CD4-positive, alpha-beta T cell treated with Interleukin-15 for 1 hour (primary cell): ENCODE measurements at regions not wholly inside any gene's neighbourhood (a gene's known extent, or its start where the extent isn't known, plus 50 kb on each side); places are given as distances from the start of the nearest gene placed in this dataset.
A peak's percentile ranks its signal among the peaks of the same experiment; 100 is the strongest.

Source experiments
- DNase-seq: peaks from one replicate; pipeline ENCODE4 v3.0.0-alpha.2; 2020

GRCh38 chr6:105753207-105753606 lies 332.9 kb upstream of the PRDM1 start:
- DNase-seq = no peak

GRCh38 chr6:105750089-105750488 lies 336.0 kb upstream of the PRDM1 start:
- DNase-seq = no peak

GRCh38 chr6:105748737-105749161 lies 337.4 kb upstream of the PRDM1 start:
- DNase-seq = peak; percentile 70

- no peak for DNase-seq
Measured at GRCh38 chr6:105747823-105748405, 338.2 kb upstream of the PRDM1 start.

GRCh38 chr6:105746509-105746908 lies 339.6 kb upstream of the PRDM1 start:
- DNase-seq = no peak

- DNase-seq = no peak
Measured at GRCh38 chr6:105746130-105746505, 340.0 kb upstream of the PRDM1 start.

GRCh38 chr6:105745464-105746129 lies 340.5 kb upstream of the PRDM1 start:
- DNase-seq = no peak

GRCh38 chr6:105744815-105745214 lies 341.3 kb upstream of the PRDM1 start:
- no peak for DNase-seq

- no peak for DNase-seq
Measured at GRCh38 chr6:105740946-105741645, 338.2 kb upstream of the PREP start.

- DNase-seq = no peak
Measured at GRCh38 chr6:105739764-105740163, 336.9 kb upstream of the PREP start.

- no peak for DNase-seq
Measured at GRCh38 chr6:105733556-105734162, 330.8 kb upstream of the PREP start.

GRCh38 chr6:105728995-105729394 lies 326.1 kb upstream of the PREP start:
- DNase-seq = no peak

GRCh38 chr6:105726902-105727655 lies 324.2 kb upstream of the PREP start:
- DNase-seq = no peak

GRCh38 chr6:105714846-105715245 lies 312.0 kb upstream of the PREP start:
- DNase-seq = no peak

GRCh38 chr6:105713474-105714118 lies 310.7 kb upstream of the PREP start:
- DNase-seq = no peak

- DNase-seq = no peak
Measured at GRCh38 chr6:105711216-105711615, 308.3 kb upstream of the PREP start.

GRCh38 chr6:105705608-105706007 lies 302.7 kb upstream of the PREP start:
- DNase-seq = no peak

- DNase-seq = no peak
Measured at GRCh38 chr6:105695461-105695860, 292.6 kb upstream of the PREP start.

- no peak for DNase-seq
Measured at GRCh38 chr6:105692613-105693215, 289.8 kb upstream of the PREP start.

GRCh38 chr6:105691971-105692370 lies 289.1 kb upstream of the PREP start:
- no peak for DNase-seq

- peak; percentile 21 for DNase-seq
Measured at GRCh38 chr6:105691081-105691480, 288.2 kb upstream of the PREP start.

GRCh38 chr6:105688573-105688972 lies 285.7 kb upstream of the PREP start:
- no peak for DNase-seq
